Pancreas (tissue), 10 donors: ENCODE measurements at regions not wholly inside any gene's neighbourhood (a gene's known extent, or its start where the extent isn't known, plus 50 kb on each side); places are given as distances from the start of the nearest gene placed in this dataset.
"Not testable (repeated sequence)": the region's sequence is repeated elsewhere in the genome, so short reads cannot be mapped to it uniquely, and the experiment has no call there.

ENCODE experiments used
- ATAC-seq, 4 donors: fragments of 200-7000 bp; cut with Tn5 transposase; one replicate each; pipeline versions ENCODE4 v1.8.0 to v1.9.1; 2020; ENCODE audit warnings: mild to moderate bottlenecking in 4 of 4, moderate library complexity in 4 of 4
- DNase-seq, 6 donors: peaks; one replicate each; pipeline ENCODE4 v3.0.0-alpha.2; 2020
- FAIRE-seq: peaks from 2 replicates; lab custom pipeline; 2012; peaks lifted over from hg19 to GRCh38; lab: Jason Lieb, UNC
- H3K27ac ChIP-seq, 4 donors: fragments of 200-600 bp; sonication (generic); 1 replicate in 3 of 4; 2 replicates in 1 of 4; pipeline versions ENCODE4 v1.5.0 to v1.8.0; 2020
- H3K27me3 ChIP-seq, 4 donors: fragments of 200-600 bp; one replicate each; pipeline ENCODE4 v1.8.0; 2021
- H3K36me3 ChIP-seq, 3 donors: fragments of 200-600 bp; sonication (generic) in 1 of 3; one replicate each; pipeline versions ENCODE4 v1.5.0 to v1.8.0; 2020 to 2021
- H3K4me1 ChIP-seq, 3 donors: fragments of 200-600 bp; one replicate each; pipeline ENCODE4 v1.8.0; 2021
- H3K4me3 ChIP-seq, 4 donors: fragments of 200-600 bp; sonication (generic) in 2 of 4; one replicate each; pipeline versions ENCODE4 v1.5.0 to v1.8.0; 2020 to 2021
- H3K9me3 ChIP-seq, 4 donors: fragments of 200-600 bp; one replicate each; pipeline ENCODE4 v1.8.0; 2021
- CTCF ChIP-seq, 4 donors: fragments of 200-600 bp; sonication (generic) in 3 of 4; IDR thresholded peaks; one replicate each; pipeline versions ENCODE4 v1.5.0 to v1.8.0; 2021; ENCODE audit warnings: antibody characterized with exemption in 4 of 4
- WGBS, 2 donors: extraction: QIAGEN DNeasy Blood & Tissue Kit; methylation state at CpG; one replicate each; pipeline ENCODE4 v1.1.7; 2013; 5-methylcytosine and 5-hydroxymethylcytosine counted together
- intact Hi-C, 3 donors: fragments of 100-400 bp; cut with DNase I; formaldehyde crosslinking; loops; one replicate each; pipeline versions ENCODE4 v1.11.1 to v1.14.2; 2022
- donor health status: healthy with polysubstance abuse.
- donor health status: DM: no; HTN: no; CAD: no; lungs with moderate emphysema.
- donor health status: DM: no; HTN: no; CAD: no.
- donor health status: control.
- donor health status: control.
- donor health status: Bipolar disorder and iron deficiency.
- donor health status: DM: yes; HTN: yes; CAD: no.
- donor health status: DM: no; HTN: no; CAD: no.
- donor health status: DM: no; HTN: no; CAD: no.
- donor health status: DM: yes; HTN: yes; CAD: no.

GRCh38 chr7:17434841-17435692 lies 136.6 kb downstream of the AHR start:
- H3K4me3 ChIP-seq, result no peak overlapping the region
- H3K4me1 ChIP-seq, result no peaks in the 10 kb centered on the region
- DNase-seq (no peak), ATAC-seq (peak in 3 of 4 donors; percentile 12 to 84 (median 74)), FAIRE-seq (no peak)
- intact Hi-C loops, result no loop called here
- H3K27me3 ChIP-seq, result no peaks in the 10 kb centered on the region
- H3K9me3 ChIP-seq, result no peaks in the 10 kb centered on the region
- H3K27ac ChIP-seq, result no peak overlapping the region
- H3K36me3 ChIP-seq, result no peaks in the 10 kb centered on the region
- no peak for TF ChIP-seq CTCF (IDR thresholded peaks at IDR 0.05)
- WGBS, 2 donors, result 78 to 86% methylated on average over 6 of the region's 6 CpGs

GRCh38 chr7:17436126-17436525 lies 137.7 kb downstream of the AHR start:
- H3K9me3 ChIP-seq, result no peaks in the 10 kb centered on the region
- no peak overlapping the region for H3K4me3 ChIP-seq
- H3K4me1 ChIP-seq, result no peaks in the 10 kb centered on the region
- DNase-seq (no peak), FAIRE-seq (no peak), ATAC-seq (no peak)
- 60 to 73% methylated on average over 2 of the region's 2 CpGs for WGBS, 2 donors
- H3K36me3 ChIP-seq, result no peaks in the 10 kb centered on the region
- H3K27ac ChIP-seq, result no peak overlapping the region
- intact Hi-C loops, result no loop called here
- H3K27me3 ChIP-seq, result no peaks in the 10 kb centered on the region
- TF ChIP-seq CTCF (IDR thresholded peaks at IDR 0.05), result no peak

- ATAC-seq (no peak), DNase-seq (no peak), FAIRE-seq (no peak)
- Histone ChIP-seq H3K9me3 (no peaks in the 10 kb centered on the region), H3K27me3 (no peaks in the 10 kb centered on the region), H3K4me3 (no peak overlapping the region), H3K4me1 (no peaks in the 10 kb centered on the region), H3K36me3 (no peaks in the 10 kb centered on the region), H3K27ac (no peak overlapping the region)
- intact Hi-C loops, result no loop called here
- WGBS, 2 donors, result 91 to 94% methylated on average over 1 of the region's 1 CpG
- no peak for TF ChIP-seq CTCF (IDR thresholded peaks at IDR 0.05)
Measured at GRCh38 chr7:17437586-17437985, 139.1 kb downstream of the AHR start.

- H3K9me3 ChIP-seq, H3K4me3 ChIP-seq, FAIRE-seq, H3K36me3 ChIP-seq, DNase-seq, intact Hi-C loops, ATAC-seq, H3K27me3 ChIP-seq, H3K4me1 ChIP-seq, H3K27ac ChIP-seq: not testable (repeated sequence)
- 69 to 78% methylated on average over 3 of the region's 3 CpGs for WGBS, 2 donors
Measured at GRCh38 chr7:17440025-17440784, 141.8 kb downstream of the AHR start.

GRCh38 chr7:17440831-17441230 lies 142.4 kb downstream of the AHR start:
- no peak for FAIRE-seq
- H3K4me1 ChIP-seq, result peaks cover 0 to 4% (median 0%) of the 10 kb centered on the region in 3 donors
- ATAC-seq, result no peak
- WGBS, 2 donors, result 63 to 84% methylated on average over 5 of the region's 5 CpGs
- no peaks in the 10 kb centered on the region for H3K9me3 ChIP-seq
- intact Hi-C loops, result no loop called here
- H3K27ac ChIP-seq, result no peak overlapping the region
- no peak for TF ChIP-seq CTCF (IDR thresholded peaks at IDR 0.05)
- H3K27me3 ChIP-seq, result no peaks in the 10 kb centered on the region
- H3K36me3 ChIP-seq, result no peaks in the 10 kb centered on the region
- DNase-seq, result no peak
- no peak overlapping the region for H3K4me3 ChIP-seq
